ENCODE measurements at regions not wholly inside any gene's neighbourhood (a gene's known extent, or its start where the extent isn't known, plus 50 kb on each side); places are given as distances from the start of the nearest gene placed in this dataset.
"Not testable (repeated sequence)": the region's sequence is repeated elsewhere in the genome, so short reads cannot be mapped to it uniquely, and the experiment has no call there.

GRCh38 chr12:131557078-131557709, 153.7 kb upstream of the SFSWAP start:
- H3K4me1 ChIP-seq: no peaks in the 10 kb centered on the region
- H3K27me3 ChIP-seq: peaks cover 0 to 17% (median 0%) of the 10 kb centered on the region in 3 donors
- H3K4me3 ChIP-seq: no peak overlapping the region
- intact Hi-C loops (cut with DNase I): no loop called here
- TF ChIP-seq POLR2AphosphoS5 (IDR thresholded peaks at IDR 0.05) (no peak), POLR2A (IDR thresholded peaks at IDR 0.05) (no peak), EP300 (IDR thresholded peaks at IDR 0.05) (no peak), CTCF (IDR thresholded peaks at IDR 0.05) (no peak)
- no peaks in the 10 kb centered on the region for H3K36me3 ChIP-seq
- no peak overlapping the region for H3K27ac ChIP-seq
- 84 to 85% methylated on average over 18 of the region's 18 CpGs for WGBS, 2 donors
- no peaks in the 10 kb centered on the region for H3K9me3 ChIP-seq
- no peak for DNase-seq

GRCh38 chr12:131559517-131560516, 151.1 kb upstream of the SFSWAP start:
- H3K27me3 ChIP-seq: peaks cover 0 to 31% (median 0%) of the 10 kb centered on the region in 3 donors
- no peak for DNase-seq

GRCh38 chr12:131561051-131561450, 149.8 kb upstream of the SFSWAP start:
- no peak overlapping the region for H3K27ac ChIP-seq
- TF ChIP-seq EP300 (IDR thresholded peaks at IDR 0.05) (no peak), CTCF (IDR thresholded peaks at IDR 0.05) (no peak), POLR2AphosphoS5 (IDR thresholded peaks at IDR 0.05) (no peak)
- no peak for DNase-seq
- intact Hi-C loops (cut with DNase I): no loop called here
- no peak overlapping the region for H3K4me3 ChIP-seq
- H3K36me3 ChIP-seq: no peaks in the 10 kb centered on the region
- H3K27me3 ChIP-seq: peaks cover 0 to 38% (median 0%) of the 10 kb centered on the region in 3 donors
- WGBS, 2 donors: 80 to 83% methylated on average over 5 of the region's 5 CpGs
- H3K4me1 ChIP-seq: no peaks in the 10 kb centered on the region
- H3K9me3 ChIP-seq: no peaks in the 10 kb centered on the region

More at GRCh38 chr12:131559517-131560516, 151.1 kb upstream of the SFSWAP start:
- Histone ChIP-seq H3K9me3 (no peaks in the 10 kb centered on the region), H3K4me1 (no peaks in the 10 kb centered on the region), H3K36me3 (no peaks in the 10 kb centered on the region), H3K4me3 (no peak overlapping the region), H3K27ac (no peak overlapping the region)
- whole genome bisulfite sequencing, 2 donors: 67 to 88% methylated on average over 15 to 16 of the region's 17 CpGs
- intact Hi-C loops (cut with DNase I): no loop called here
- TF ChIP-seq EP300 (IDR thresholded peaks at IDR 0.05): no peak
- no peak for TF ChIP-seq POLR2A (IDR thresholded peaks at IDR 0.05)
- no peak for TF ChIP-seq POLR2AphosphoS5 (IDR thresholded peaks at IDR 0.05)
- no peak for TF ChIP-seq CTCF (IDR thresholded peaks at IDR 0.05)

GRCh38 chr12:131561891-131562684, 148.8 kb upstream of the SFSWAP start:
- Histone ChIP-seq H3K27me3 (peaks cover 0 to 42% (median 0%) of the 10 kb centered on the region in 3 donors), H3K4me3 (no peak overlapping the region), H3K27ac (no peak overlapping the region), H3K36me3 (no peaks in the 10 kb centered on the region), H3K9me3 (no peaks in the 10 kb centered on the region), H3K4me1 (no peaks in the 10 kb centered on the region)
- WGBS, 2 donors: 70 to 85% methylated on average over 9 of the region's 9 CpGs
- DNase-seq: no peak
- intact Hi-C loops (cut with DNase I): no loop called here
- TF ChIP-seq CTCF (IDR thresholded peaks at IDR 0.05) (no peak), EP300 (IDR thresholded peaks at IDR 0.05) (no peak), POLR2A (IDR thresholded peaks at IDR 0.05) (no peak), POLR2AphosphoS5 (IDR thresholded peaks at IDR 0.05) (no peak)

GRCh38 chr12:131564138-131564727, 146.7 kb upstream of the SFSWAP start:
- H3K9me3 ChIP-seq; H3K4me1 ChIP-seq; H3K27ac ChIP-seq; H3K36me3 ChIP-seq; intact Hi-C loops (cut with DNase I); DNase-seq; H3K4me3 ChIP-seq: not testable (repeated sequence)
- WGBS, 2 donors: 30 to 37% methylated on average over 12 of the region's 12 CpGs
- peaks cover 0 to 47% (median 8%) of the 10 kb centered on the region in 3 donors for H3K27me3 ChIP-seq
